HFFc6 (cell line): ENCODE measurements at regions not wholly inside any gene's neighbourhood (a gene's known extent, or its start where the extent isn't known, plus 50 kb on each side); places are given as distances from the start of the nearest gene placed in this dataset.

Experiments used
- DNase-seq: peaks from one replicate; pipeline ENCODE4 v3.0.0-alpha.2; 2018
- H3K27ac Mint-ChIP-seq: 2 replicates; pipeline ENCODE4 v1.8.0; 2020; ENCODE audit warnings: mild to moderate bottlenecking, mixed read lengths
- H3K27me3 Mint-ChIP-seq: 2 replicates; pipeline ENCODE4 v1.8.0; 2021; ENCODE audit warnings: mild to moderate bottlenecking, moderate library complexity, mixed read lengths; ENCODE audit not compliant: insufficient read depth
- H3K36me3 Mint-ChIP-seq: 2 replicates; pipeline ENCODE4 v1.8.0; 2021; ENCODE audit warnings: low read depth, mixed read lengths
- H3K4me1 Mint-ChIP-seq: 2 replicates; pipeline ENCODE4 v1.8.0; 2020; ENCODE audit warnings: low read depth, mixed read lengths
- H3K4me3 Mint-ChIP-seq: 2 replicates; pipeline ENCODE4 v1.8.0; 2020; ENCODE audit warnings: mild to moderate bottlenecking, moderate library complexity, mixed read lengths
- H3K9me3 Mint-ChIP-seq: 2 replicates; pipeline ENCODE4 v1.8.0; 2020; ENCODE audit warnings: mild to moderate bottlenecking, mixed read lengths
- TF ChIP-seq, protein P1 (sequence below): fragments of 200-600 bp; sonication (generic); IDR thresholded peaks from 2 replicates; pipeline ENCODE4 v1.5.0; 2021; ENCODE audit warnings: antibody characterized with exemption, mild to moderate bottlenecking

GRCh38 chr3:103907567-103907966 lies 1459.1 kb upstream of the ALCAM start:
- TF ChIP-seq, protein P1, sequence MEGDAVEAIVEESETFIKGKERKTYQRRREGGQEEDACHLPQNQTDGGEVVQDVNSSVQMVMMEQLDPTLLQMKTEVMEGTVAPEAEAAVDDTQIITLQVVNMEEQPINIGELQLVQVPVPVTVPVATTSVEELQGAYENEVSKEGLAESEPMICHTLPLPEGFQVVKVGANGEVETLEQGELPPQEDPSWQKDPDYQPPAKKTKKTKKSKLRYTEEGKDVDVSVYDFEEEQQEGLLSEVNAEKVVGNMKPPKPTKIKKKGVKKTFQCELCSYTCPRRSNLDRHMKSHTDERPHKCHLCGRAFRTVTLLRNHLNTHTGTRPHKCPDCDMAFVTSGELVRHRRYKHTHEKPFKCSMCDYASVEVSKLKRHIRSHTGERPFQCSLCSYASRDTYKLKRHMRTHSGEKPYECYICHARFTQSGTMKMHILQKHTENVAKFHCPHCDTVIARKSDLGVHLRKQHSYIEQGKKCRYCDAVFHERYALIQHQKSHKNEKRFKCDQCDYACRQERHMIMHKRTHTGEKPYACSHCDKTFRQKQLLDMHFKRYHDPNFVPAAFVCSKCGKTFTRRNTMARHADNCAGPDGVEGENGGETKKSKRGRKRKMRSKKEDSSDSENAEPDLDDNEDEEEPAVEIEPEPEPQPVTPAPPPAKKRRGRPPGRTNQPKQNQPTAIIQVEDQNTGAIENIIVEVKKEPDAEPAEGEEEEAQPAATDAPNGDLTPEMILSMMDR: no peak
- no peak overlapping the region for H3K4me3 Mint-ChIP-seq
- H3K36me3 Mint-ChIP-seq: no peaks in the 10 kb centered on the region
- peaks cover 9% of the 10 kb centered on the region for H3K9me3 Mint-ChIP-seq
- no peaks in the 10 kb centered on the region for H3K27me3 Mint-ChIP-seq
- DNase-seq: no peak
- no peak overlapping the region for H3K27ac Mint-ChIP-seq
- H3K4me1 Mint-ChIP-seq: no peaks in the 10 kb centered on the region

DNA sequence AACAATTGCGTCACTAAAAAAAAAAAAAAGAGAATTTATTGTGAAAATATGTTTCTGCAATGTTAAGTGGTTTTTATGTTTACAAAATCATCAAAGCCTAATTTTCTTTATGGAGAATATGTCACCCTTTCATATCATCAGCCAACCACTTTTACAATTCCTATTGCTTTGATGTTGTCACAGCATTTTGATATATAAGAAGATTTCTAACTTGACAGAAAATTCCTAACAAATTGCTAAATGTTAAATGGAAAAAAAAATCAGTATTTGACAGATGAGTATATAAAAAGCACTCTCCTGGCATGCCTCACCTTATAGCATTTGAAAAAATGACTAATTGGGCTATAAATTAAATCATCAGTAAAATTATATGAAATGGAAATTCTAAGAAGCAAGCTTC lies 1457.3 kb upstream of the ALCAM start:
- no peaks in the 10 kb centered on the region for H3K36me3 Mint-ChIP-seq
- H3K9me3 Mint-ChIP-seq: peaks cover 9% of the 10 kb centered on the region; the same call in 1 of the 2 replicates
- no peak for DNase-seq
- TF ChIP-seq, protein P1: no peak
- H3K4me3 Mint-ChIP-seq: no peak overlapping the region
- H3K27me3 Mint-ChIP-seq: no peaks in the 10 kb centered on the region
- H3K27ac Mint-ChIP-seq: no peak overlapping the region
- no peaks in the 10 kb centered on the region for H3K4me1 Mint-ChIP-seq

DNA sequence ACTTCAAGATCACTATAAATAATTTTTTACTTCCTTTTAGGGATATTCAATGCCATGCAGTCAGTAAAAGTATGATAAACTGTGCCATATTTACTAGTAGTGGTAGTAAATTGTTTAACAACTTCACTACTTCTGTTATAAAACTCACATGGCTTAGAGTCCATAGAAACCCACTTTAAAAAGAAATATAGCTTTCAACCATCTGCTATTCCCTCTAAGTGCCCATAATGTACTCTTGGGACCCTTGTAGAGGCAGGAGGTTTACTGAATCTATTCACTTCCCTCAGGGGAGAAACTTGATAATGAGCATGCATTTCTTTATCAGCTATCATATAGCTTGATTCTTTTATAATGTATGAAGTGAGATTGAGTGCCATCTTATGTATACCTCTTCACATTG lies 1448.4 kb upstream of the ALCAM start:
- Mint-ChIP-seq H3K4me3 (no peak overlapping the region), H3K27me3 (no peaks in the 10 kb centered on the region), H3K9me3 (no peaks in the 10 kb centered on the region; the same call in 1 of the 2 replicates), H3K4me1 (no peaks in the 10 kb centered on the region), H3K27ac (no peak overlapping the region), H3K36me3 (no peaks in the 10 kb centered on the region)
- DNase-seq: no peak
- TF ChIP-seq, protein P1: no peak

- no peaks in the 10 kb centered on the region for H3K36me3 Mint-ChIP-seq
Measured at GRCh38 chr3:103919327-103919726, 1447.4 kb upstream of the ALCAM start.

DNA sequence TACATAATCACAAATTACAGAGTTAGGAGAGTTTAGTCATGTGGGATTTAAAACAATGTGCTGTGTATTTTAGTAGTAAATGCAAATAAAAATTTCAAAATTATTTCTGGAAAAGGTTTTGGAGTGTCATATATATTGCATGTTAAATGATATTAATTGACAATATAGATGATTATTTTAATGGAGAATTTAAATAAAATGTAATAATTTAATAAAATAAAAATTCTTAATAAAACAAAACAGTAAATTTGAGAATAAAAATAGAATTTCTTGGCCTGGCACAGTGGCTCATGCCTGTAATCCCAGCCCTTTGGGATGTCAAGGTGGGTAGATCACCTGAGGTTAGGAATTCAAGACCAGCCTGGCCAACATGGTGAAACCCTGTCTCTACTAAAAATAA lies 1442.8 kb upstream of the ALCAM start:
- H3K36me3 Mint-ChIP-seq: no peaks in the 10 kb centered on the region
- no peak for DNase-seq
- TF ChIP-seq, protein P1: no peak
- no peak overlapping the region for H3K27ac Mint-ChIP-seq
- H3K4me1 Mint-ChIP-seq: no peaks in the 10 kb centered on the region
- H3K27me3 Mint-ChIP-seq: no peaks in the 10 kb centered on the region
- H3K9me3 Mint-ChIP-seq: peaks cover 8% of the 10 kb centered on the region
- no peak overlapping the region for H3K4me3 Mint-ChIP-seq

More at GRCh38 chr3:103919327-103919726, 1447.4 kb upstream of the ALCAM start:
- Mint-ChIP-seq H3K27me3 (no peaks in the 10 kb centered on the region), H3K4me1 (no peaks in the 10 kb centered on the region), H3K9me3 (no peaks in the 10 kb centered on the region; the same call in 1 of the 2 replicates), H3K27ac (no peak overlapping the region), H3K4me3 (no peak overlapping the region)
- TF ChIP-seq, protein P1: no peak
- DNase-seq: no peak

DNA sequence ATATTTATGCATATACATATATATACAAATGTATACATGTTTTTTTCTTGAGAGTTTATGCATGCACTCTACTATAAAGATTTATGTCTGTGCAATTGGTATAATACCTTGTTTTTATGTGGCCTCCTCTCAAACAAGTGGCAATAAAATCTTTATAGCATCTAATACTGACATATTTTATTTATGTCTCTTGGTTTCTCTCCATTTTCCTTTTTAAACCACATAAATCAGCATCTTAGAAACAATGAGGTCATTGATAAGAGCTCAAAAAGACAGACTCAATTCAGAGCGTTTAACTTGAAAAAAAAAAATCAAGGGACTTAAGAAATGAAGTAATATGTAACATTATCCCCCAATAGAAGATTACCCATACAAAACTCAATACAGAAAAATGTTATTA lies 1442.2 kb upstream of the ALCAM start:
- H3K36me3 Mint-ChIP-seq: no peaks in the 10 kb centered on the region
- no peak overlapping the region for H3K27ac Mint-ChIP-seq
- TF ChIP-seq, protein P1: no peak
- H3K4me1 Mint-ChIP-seq: no peaks in the 10 kb centered on the region
- no peak for DNase-seq
- H3K4me3 Mint-ChIP-seq: no peak overlapping the region
- peaks cover 8% of the 10 kb centered on the region for H3K9me3 Mint-ChIP-seq
- no peaks in the 10 kb centered on the region for H3K27me3 Mint-ChIP-seq
